ENCODE measurements at regions not wholly inside any gene's neighbourhood (a gene's known extent, or its start where the extent isn't known, plus 50 kb on each side); places are given as distances from the start of the nearest gene placed in this dataset.
"Not testable (repeated sequence)": the region's sequence is repeated elsewhere in the genome, so short reads cannot be mapped to it uniquely, and the experiment has no call there.

DNA sequence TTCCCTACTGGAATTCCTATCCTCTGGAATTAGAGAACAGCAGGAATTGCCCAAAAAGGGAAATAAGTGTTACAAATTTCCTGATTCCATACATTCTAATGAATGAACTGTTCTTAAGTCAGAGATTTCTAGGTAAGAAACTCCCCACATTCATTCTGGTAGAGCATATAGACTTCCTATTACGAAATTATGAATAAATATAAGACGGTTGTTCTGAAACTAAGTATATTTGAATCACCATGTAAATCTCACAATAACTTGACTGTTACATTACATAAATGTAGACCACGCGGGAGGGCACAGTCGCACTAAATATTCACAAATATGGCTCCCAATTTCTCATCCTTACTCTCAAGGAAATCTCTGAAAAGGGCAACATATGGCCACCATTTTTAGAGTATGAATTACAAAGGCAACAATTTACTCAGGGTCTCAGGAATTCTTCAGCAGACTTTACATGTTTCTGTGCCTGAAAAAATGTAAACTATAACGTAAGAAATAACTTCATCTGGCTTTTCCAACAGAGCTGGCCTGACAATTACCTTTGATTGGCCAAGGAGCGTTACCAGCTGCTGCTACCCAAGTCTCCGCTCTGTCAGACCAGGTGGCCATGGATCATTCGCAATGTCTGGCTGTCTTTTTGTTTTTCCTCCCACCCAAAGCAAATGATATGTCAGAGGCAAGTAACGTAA lies 115.8 kb downstream of the MPP7 start:
- no peak for DNase-seq

DNA sequence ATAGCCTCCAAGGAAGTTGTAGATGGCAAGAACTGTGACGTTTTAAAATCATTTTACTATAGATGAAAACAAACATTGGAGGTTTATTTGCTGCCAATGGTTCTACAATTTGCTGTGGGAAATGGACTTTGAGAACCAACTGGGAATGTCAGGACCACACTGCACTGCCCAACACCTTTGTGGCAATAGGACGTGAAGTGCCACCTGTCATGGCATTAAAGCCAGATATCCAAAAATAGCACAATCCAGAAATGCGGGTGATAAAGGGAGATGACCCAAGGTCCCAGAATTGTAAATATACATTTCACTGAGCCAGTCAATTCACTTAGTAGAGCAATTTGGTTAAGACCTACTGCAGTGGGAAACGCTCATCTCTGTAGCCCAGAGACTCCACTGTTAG lies 116.4 kb downstream of the MPP7 start:
- DNase-seq = no peak

DNA sequence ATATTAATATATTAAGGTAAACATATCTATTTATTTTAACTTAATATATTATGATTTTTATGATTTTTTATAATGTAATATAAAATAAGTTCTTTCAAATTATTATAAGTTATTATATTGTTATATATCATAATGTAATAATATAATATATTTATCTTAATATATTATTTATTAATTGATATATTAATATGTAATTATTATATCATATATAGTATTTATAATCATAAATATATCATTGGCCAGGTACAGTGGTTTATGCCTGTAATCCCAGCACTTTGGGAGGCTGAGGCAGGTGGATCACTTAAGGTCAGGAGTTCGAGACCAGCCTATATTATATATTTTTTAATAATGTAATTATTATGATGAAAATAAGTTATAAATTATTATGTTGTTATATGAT lies 118.1 kb downstream of the MPP7 start:
- no peak for DNase-seq

DNA sequence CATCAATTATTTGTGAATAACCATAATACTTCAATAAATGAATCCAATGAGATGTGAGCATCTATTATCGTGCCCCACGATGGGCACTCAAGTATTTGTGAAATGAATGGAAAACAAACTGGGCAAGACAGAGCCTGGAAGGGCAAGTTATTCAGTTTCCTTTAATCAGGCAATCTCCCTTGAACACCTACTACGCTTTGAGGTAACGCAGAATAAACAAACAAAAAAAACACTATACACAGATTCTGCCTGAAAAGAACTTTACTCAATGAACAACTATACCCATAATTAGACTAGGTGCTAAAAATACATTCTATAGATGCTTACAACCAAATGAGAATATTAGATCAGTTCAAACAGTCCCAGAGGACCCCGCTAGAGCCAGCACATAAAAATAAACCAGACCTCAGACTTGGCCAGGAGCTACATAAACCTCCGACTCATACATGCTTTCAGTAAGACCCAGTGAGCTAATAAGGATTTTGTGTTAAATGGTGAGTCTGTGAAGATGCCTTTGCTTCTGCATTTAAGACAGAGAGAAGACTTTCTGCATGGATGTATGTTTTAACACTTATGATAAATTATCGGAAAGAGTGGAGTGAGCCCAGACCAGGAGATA lies 121.3 kb downstream of the MPP7 start:
- DNase-seq = no peak

DNA sequence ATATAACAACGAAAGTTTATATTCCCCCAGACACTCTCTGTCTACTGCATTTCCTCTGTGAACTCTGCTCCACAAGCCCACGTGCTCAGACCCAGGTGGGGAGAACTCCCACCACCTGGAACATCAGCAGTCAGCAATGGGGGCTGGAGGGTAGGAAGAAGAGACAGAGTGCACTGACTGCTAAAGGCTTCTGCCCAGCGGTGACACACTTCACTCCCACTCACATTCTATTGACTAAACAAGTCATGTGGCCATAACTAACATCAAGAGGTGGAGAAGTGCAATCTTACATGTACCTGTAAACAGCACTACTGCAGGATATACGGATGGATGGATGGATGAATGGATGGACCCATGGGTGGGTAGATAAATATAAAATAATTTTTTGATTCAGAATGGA lies 122.2 kb downstream of the MPP7 start:
- no peak for DNase-seq

DNA sequence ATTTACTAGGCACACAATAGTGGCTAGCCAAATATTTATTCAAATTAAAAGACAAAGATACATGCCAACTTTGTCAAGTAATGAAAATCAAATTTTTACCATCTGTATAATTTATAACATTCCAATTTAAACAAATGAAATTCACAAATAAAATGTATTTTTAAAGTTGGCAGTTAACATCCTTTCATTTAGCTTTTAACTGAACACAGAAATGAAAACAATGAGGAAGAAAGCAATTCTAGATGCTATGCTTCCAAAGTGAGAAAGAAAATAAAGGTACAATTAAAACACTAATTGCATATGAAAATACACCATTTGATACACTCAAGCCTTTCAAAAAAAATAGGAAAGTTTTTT lies 123.1 kb downstream of the MPP7 start:
- no peak for DNase-seq

DNA sequence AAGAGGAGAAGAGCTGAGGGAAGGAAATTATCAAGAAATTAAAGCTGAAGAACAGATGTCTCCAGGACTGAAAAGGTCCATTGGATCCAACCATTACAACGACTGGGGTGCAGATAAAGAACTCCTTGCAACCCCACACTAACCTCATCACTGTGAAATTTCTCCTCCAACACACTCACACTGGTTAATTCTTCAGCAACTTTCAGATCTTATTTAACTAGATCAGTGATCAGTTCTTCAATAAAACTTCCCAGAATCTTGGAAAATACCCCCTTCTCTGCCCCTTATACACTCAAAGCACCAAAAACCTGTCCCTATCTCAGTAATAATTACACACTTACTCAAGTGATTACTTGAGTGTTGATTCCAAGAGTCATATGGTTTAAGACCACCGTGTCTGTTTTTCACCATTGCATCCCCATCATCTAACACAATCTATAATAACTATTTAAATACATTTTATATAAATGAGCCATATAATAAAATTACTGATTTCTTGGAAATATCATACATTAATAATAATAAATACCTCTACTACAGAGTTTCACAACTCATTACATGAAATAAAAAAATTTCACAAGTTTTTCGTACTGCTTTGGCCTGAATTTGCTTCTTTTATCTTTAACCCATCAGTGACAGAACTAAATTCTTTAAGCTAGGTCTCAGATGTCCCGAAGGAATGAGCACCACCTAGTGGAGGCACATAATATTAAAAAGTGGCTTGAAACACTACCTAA lies 123.7 kb downstream of the MPP7 start:
- peak; percentile 32 to 35 for DNase-seq

DNA sequence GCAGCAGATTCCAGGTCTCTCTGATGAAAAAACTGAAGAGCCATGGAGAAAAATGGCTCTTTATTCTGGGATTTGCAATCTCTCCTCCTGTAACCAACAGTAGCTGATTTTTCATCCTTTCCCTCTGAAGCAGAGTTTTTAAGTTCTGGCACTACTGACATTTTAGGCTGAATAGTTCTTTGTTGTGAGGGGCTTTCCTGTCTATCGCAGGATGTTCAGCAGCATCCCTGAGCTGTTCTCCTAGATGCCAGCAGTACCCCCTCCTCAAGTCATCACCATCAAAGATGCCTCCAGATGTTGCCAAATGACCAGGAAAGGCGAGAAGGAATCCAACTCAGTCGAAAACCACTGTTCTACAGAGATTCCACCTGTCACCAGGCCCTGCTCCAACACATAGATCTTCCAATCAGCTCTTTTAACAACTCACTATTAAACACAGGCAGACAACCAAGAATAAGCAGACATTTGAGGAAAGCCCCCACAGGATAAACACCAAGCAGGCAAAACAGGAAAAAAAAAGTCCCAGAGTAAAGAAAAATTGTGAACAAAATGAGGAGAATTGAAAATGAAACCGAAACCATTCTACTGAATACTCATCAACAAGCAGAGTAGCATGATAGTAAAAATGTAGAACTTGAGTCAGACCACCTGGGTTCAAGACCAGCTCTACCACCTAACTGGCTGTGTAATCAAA lies 124.8 kb downstream of the MPP7 start:
- DNase-seq = no peak

DNA sequence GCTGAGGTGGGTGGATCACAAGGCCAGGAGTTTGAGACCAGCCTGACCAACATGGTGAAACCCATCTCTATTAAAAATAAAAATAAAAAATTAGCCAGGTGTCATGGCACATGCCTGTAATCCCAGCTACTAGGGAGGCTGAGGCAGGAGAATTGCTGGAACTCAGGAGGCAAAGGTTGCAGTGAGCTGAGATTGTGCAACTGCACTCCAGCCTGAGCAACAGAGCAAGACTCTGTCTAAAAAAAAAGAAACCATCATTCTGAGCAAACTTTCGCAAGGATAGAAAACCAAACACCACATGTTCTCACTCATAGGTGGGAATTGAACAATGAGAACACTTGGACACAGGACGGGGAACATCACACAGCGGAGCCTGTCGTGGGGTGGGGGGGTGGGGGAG lies 126.4 kb downstream of the MPP7 start:
- DNase-seq = not testable (repeated sequence)

DNA sequence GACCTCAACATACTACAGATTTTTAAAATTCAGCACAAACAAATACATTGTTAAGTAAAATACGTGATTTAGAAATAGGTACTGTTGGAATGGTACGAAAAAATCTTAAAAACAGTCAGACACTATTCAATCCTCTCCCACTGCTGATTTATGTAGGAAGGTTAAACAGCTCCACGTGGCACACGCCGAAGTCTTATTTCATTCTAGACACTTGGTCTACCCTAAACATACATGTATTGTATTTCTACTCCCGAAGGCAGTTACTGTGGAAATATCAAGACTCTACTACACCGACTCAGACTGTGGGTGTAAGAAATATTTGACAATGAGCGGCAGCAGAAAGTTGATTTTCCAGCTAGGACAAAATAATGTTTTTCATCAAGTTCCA lies 130.6 kb downstream of the MPP7 start:
- DNase-seq = no peak

DNA sequence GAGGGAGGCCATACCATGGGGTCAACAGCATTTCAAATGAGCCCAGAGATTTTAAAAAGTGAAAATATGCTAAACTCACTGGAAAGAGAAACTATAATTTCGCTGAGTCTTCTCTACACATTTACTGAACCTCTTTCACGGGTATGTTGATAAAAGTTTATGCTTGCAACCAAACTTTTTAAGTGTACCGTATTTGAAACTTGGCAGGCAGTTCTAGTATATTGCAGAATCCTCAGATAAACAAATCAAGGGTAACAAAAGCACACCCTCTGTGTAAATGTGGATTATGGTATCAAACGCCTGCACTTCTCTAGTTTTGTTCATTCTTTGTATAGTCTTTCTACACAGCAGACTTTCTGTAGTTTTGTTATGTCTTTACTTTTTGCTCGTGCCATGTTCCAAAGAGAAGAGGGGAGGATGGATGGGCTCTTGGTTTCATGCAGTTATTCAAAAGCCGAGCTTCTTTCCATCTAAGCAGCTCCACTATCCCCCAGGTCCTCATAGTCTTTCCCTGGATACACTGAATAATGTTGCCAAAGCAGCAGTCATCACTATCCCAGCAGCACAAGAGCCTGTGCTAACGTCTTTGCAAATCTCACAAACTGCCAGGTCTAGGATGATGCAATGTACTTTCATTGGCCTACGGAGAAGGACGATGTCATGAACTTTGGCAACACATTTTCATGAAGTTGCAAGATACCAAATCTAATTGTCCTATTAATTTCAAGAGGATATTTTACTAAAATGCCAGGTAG lies 131.2 kb downstream of the MPP7 start:
- no peak for DNase-seq

DNA sequence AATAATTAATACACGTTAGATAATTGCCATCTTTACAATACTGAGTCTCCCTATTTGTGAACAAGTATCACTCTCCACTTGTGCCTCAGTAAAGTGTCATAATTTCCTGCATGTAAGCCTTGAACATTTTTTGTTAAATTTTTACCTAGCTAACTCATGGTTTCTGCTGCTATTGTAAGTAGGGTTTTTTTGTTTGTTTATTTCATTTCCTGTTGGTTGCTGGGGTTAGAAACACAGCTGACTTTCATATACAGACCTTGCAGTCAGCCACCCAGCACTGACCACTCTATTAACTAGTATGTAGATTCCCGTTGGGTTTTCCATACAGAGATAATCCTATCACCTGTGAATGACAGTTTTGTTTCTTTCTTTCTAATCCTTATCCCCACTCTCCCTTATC lies 133.3 kb downstream of the MPP7 start:
- no peak for DNase-seq

DNA sequence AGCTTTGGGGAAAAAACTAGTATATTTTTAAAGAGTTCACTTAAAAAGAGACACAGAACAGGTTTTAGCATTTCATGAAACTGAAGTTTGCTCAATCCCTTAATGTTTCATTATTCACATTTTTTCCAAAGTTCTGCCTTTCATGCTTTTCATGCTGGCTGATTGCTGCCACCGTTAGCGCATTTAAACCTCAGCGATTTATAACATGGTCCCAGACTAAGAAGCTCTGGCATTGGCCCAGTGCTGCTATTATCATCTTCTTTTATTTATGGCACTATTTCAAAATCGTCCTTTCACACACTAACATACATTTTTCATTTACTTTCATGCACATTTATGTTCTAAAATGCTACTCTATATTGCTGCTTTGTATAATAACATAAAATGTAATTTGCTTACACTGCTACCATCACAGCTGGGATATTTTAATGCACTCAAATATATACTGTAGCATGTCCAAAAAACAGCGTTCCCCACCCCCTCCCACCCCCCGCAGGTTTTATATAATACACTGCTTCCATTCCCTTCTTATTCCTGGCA lies 141.9 kb downstream of the MPP7 start:
- no peak for DNase-seq

DNA sequence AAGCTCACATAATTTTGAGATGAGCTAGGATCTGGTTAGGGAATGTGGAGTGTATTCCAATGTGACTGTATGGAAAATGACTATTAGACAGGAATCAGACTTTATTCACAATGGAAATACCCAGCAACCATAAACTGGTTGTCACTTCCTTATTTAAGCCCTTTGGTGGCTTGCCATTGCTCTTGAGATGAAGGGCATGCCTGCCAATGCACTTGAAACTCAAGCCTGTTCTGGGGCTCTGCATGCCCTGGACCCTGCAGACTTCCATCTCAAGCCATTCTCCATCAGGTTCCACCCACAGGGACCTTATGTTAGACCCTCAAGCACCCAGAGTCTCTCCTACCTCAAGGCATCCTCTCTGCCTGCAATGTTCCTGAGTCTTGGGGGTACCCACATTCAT lies 145.5 kb downstream of the MPP7 start:
- DNase-seq = no peak

DNA sequence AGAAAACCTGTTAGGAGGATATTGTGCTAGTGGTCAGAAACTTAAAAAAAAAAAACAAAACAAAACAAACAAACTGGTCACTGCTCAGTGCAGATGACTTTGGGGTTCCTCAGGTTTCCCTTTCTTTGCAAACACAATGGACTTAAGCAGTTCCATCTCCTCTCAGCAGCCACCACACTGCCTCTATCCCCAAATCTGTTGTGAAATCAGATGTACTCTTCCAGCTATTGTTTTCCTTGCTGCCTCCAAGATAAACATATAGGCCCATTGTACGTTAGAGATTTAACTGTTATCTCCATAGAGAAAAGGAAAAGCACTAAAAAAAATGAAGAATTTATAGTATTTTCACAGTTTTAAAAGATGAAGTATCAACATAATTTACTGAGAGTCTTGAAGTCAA lies 147.1 kb downstream of the MPP7 start:
- no peak for DNase-seq

DNA sequence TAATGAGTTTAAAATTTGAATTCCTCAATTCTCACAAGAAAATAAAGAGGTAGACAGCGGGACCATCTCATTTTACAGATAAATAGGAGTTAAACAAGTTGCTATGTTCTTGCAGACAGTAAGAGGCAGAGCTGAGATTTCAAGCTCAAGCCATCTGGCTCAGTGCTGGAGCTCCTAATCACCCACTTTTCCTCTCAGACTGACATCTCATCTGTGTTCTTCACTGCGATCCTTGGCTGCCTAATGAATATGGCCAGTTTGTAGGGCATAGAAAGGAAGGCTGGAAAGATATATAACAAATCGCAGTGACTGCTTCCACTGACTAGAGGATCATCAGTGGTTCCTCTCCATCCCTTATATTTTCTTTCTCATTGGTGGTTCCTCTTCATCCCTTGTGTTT lies 151.2 kb downstream of the MPP7 start:
- DNase-seq = no peak

DNA sequence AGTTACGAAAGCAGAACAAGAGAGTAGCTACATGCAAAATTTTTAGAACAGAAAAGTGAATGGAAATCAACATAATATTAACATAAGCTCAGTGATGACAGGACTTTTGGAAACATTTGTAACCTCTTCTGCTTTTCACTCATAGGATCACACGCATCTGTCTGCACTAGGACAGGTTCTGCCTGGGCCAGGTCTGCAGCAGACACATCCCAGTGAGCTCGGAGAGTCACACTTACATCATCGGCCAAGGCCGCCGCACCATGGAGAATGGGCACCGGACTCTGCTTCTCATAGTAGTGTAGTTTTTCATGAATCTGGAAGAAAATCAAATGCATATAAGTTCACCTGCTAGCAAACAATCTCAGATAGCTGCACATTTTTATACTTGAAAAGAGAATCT lies 150.9 kb upstream of the ODAD2 start:
- DNase-seq = no peak

DNA sequence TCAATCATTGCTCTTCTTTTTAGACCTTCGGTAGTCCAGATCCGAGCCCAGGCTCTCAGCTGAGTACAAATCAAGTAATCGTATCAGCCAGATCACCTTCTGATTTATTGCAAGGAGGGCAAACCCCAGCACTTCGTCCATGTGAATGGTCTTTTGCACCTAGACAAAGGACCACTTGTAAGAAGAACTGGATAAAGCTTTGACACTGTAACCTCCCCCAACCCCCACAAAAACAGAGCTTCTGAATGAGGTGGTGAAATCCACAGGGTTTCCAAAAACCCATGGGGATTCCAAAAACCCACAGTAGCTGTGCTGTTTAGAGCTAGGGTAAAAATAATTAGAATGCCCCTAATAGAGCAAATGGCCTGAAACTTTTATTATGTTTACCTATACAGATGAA lies 148.8 kb upstream of the ODAD2 start:
- DNase-seq = no peak

DNA sequence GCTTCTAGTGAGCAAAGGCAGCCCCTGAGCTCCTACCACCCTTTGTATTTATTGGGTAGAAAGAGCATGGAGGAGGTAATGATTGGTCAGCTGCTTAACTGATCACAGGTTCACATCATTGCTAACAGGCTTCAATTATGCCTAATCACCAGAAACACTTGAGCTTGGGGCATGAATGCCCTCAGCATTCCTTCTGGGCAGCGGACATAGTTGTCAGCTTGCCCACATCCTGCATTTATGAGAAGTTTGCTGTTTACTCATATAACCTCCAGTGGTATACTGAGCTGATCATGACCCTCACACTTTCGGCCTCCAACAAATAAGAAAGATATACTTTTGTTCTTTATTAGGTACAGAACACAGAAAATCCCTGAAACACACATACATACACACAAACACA lies 140.3 kb upstream of the ODAD2 start:
- no peak for DNase-seq

DNA sequence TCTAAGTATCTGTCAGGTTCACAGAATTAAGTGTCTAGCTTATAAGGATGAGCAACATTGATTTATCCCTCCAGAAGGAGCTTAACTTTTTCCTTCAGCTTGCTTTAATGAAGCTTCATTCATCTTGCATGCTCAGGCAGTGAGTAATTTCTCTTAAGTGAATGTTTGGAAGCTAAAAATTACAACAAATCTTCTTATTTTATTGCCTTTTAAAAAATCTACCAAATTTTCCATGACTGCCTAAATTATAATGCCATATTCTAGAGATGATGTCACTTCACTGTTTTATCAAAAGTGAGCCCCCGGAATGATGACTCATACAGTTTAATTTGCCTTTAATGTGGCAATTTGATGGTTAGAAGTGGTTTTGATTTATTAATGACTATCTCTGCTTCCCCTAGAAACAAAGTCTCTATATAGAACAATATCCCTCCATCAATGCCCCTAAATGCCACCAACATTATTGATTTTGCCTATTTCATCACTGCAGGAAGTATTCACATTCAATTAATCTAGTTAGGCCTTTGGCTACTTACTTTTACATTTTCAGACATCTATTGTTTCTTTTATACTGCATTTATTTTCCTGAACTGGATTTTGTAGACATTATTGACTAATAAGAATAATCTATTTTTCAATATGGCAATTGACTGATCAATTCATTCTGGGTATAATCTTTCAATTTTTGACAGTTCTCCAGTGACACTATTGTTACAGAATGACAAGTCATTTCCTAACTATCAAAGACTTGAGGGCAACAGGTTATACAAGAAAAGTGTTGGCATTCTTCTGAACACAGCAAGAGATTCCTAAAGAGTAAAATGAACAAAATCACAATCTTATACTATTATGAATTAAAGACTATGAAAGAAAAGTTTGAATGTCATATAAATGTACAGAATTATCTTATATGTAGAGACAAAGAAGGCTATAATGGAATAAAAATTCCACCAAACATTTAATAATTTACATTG lies 139.3 kb upstream of the ODAD2 start:
- no peak for DNase-seq

DNA sequence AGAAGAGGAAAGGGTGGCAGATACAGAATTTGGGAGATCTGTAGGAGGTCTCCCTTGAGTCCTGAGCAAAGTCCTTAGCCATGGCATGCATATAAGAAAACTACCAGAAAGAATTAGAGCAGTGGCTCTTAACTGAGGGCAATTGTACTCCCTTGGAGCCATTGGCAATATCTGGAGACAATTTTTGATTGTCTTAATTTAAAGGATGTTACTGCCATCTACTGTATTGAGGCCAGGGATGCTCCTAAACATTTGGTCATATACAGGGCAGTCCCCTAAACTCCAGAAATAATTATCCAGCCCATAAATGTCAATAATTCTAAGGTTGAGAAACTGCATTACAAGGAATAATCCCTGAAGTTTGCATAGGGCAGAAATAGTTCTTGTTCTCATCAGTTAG lies 136.4 kb upstream of the ODAD2 start:
- no peak for DNase-seq

DNA sequence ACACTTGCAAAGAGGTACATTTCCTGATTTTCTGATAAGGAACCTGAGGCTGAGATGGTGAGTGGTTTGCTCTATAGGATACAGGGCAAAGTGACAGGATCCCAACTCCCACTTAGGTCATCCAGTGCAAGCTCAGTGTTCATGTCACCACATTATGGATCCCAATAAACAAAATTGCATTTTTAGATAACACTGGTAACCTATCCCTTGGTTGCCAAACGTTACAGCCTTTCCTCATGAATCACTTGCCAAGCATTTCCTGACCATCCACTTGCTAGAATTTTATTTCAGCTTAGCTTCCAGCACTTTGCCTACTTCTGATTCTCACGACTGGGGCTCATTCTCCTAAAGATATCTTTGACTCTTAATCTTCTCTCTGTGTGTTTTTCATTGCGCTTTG lies 131.4 kb upstream of the ODAD2 start:
- no peak for DNase-seq

All from stimulated activated CD4-positive, alpha-beta T cell treated with anti-CD3 and anti-CD28 coated beads, Interleukin-2, amount 100 ng/mL, for 48 hours (primary cell).